GM13977 (cell line): ENCODE measurements at regions not wholly inside any gene's neighbourhood (a gene's known extent, or its start where the extent isn't known, plus 50 kb on each side); places are given as distances from the start of the nearest gene placed in this dataset.
"Not testable (repeated sequence)": the region's sequence is repeated elsewhere in the genome, so short reads cannot be mapped to it uniquely, and the experiment has no call there.

Source experiments
- DNase-seq: peaks from one replicate; pipeline ENCODE4 v3.0.0; 2012; ENCODE audit warnings: low spot score
- CTCF ChIP-seq: IDR thresholded peaks from 2 replicates; pipeline ENCODE4 v1.5.1; 2012; ENCODE audit warnings: mild to moderate bottlenecking, control low read depth; ENCODE audit not compliant: insufficient read depth; ENCODE audit errors: extremely low read depth, missing control alignments
- in situ Hi-C: fragments of 300-500 bp; cut with MboI; formaldehyde crosslinking; loops from one replicate; pipeline ENCODE4 v1.12.0; 2022; ENCODE audit warnings: low sequenced_read_pairs, low pct_unique_long_range_greater_than_20kb, mixed read lengths, inconsistent platforms; ENCODE audit not compliant: unreplicated experiment

- DNase-seq: no peak
- TF ChIP-seq CTCF: no peak
- in situ Hi-C loops: no loop called here
Observed at GRCh38 chr3:162701211-162701610, 1204.6 kb downstream of the OTOL1 start.

DNA sequence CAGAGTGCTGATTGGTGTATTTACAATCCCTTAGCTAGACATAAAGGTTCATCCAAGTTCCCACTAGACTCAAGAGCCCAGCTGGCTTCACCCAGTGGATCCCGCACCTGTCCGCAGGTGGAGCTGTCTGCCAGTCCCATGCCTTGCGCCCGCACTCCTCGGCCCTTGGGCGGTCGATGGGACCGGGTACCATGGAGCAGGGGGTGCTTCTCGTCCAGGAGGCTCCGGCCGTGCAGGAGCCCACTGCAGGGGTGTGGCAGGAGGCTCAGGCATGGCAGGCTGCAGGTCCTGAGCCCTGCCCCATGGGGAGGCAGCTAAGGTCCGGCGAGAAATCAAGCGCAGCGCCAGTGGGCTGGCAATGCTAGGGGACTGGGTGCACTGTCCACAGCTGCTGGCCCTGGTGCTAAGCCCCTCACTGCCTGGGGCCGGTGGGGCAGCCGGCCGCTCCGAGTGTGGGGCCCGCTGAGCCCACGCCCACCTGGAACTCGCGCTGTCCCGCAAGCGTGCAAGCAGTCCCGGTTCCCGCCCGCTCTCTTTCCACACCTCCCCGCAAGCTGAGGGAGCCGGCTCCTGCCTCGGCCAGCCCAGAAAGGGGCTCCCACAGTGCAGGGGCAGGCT lies 1206.3 kb downstream of the OTOL1 start:
- TF ChIP-seq CTCF: no peak
- DNase-seq: no peak
- in situ Hi-C loops: no loop called here

- in situ Hi-C loops: no loop called here
- TF ChIP-seq CTCF: no peak
- DNase-seq: no peak
Observed at GRCh38 chr3:162704238-162704637, 1207.6 kb downstream of the OTOL1 start.

- TF ChIP-seq CTCF: no peak
- DNase-seq: no peak
- in situ Hi-C loops: no loop called here
Observed at GRCh38 chr3:162704799-162705385, 1208.3 kb downstream of the OTOL1 start.

- DNase-seq, in situ Hi-C loops: not testable (repeated sequence)
Observed at GRCh38 chr3:162708394-162708793, 1211.8 kb downstream of the OTOL1 start.

GRCh38 chr3:162708942-162709706 lies 1212.5 kb downstream of the OTOL1 start:
- DNase-seq, in situ Hi-C loops: not testable (repeated sequence)

DNA sequence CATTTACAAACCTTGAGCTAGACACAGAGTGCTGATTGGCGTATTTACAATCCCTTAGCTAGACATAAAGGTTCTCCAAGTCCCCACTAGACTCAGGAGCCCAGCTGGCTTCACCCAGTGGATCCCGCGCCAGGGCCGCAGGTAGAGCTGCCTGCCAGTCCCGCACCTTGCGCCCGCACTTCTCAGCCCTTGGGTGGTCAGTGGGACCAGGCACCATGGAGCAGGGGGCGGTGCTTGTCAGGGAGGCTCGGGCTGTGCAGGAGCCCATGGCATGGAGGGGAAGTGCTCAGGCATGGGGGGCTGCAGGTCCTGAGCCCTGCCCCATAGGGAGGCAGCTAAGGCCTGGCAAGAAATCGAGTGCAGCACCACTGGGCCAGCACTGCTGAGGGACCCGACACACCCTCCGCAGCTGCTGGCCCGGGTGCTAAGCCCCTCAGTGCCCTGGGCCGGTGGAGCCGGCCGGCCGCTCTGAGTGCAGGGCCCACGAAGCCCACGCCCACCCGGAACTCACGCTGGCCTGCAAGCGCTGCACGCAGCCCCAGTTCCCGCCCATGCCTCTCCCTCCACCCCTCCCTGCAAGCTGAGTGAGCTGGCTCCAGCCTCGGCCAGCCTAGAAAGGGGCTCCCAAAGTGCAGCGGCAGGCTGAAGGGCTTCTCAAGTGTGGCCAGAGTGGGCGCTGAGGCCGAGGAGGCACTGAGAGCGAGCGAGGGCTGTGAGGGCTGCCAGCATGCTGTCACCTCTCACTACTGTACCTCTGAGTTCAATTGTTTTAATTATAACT lies 1213.9 kb downstream of the OTOL1 start:
- in situ Hi-C loops: no loop called here

GRCh38 chr3:162717074-162717473 lies 1220.5 kb downstream of the OTOL1 start:
- in situ Hi-C loops, DNase-seq: not testable (repeated sequence)

More for the DNA sequence above, 1213.9 kb downstream of the OTOL1 start:
- no peak for TF ChIP-seq CTCF
- DNase-seq: no peak
